Activated B cell treated with CpG ODN at 0.5 μM for 24 hours (primary cell): ENCODE measurements at regions not wholly inside any gene's neighbourhood (a gene's known extent, or its start where the extent isn't known, plus 50 kb on each side); places are given as distances from the start of the nearest gene placed in this dataset.
"Not testable (repeated sequence)": the region's sequence is repeated elsewhere in the genome, so short reads cannot be mapped to it uniquely, and the experiment has no call there.

Experiments
- ATAC-seq: fragments of 200-7000 bp; cut with Tn5 transposase; one replicate; pipeline ENCODE4 v1.10.0; 2021; ENCODE audit warnings: low read depth, mild to moderate bottlenecking, moderate library complexity
- CTCF ChIA-PET: fragments of 350-600 bp; sonication (Branson Sonifier 250); formaldehyde crosslinking; loops from one replicate; lab custom pipeline; 2021; ENCODE audit warnings: antibody characterized with exemption; lab: Charles Lee
- POLR2A ChIA-PET: fragments of 350-600 bp; sonication (Branson Sonifier 250); formaldehyde crosslinking; loops from one replicate; lab custom pipeline; 2021; ENCODE audit warnings: antibody characterized with exemption; lab: Charles Lee
- DNase-seq: peaks from one replicate; pipeline ENCODE4 v3.0.0; 2022
- H3K27ac Mint-ChIP-seq: one replicate; pipeline ENCODE4 v1.8.0; 2020; ENCODE audit warnings: mixed read lengths
- H3K27me3 Mint-ChIP-seq: one replicate; pipeline ENCODE4 v1.8.0; 2021; ENCODE audit warnings: mixed read lengths
- H3K36me3 Mint-ChIP-seq: one replicate; pipeline ENCODE4 v1.8.0; 2021; ENCODE audit warnings: low read depth, mixed read lengths
- H3K4me1 Mint-ChIP-seq: one replicate; pipeline ENCODE4 v1.8.0; 2021; ENCODE audit warnings: mixed read lengths
- H3K4me3 Mint-ChIP-seq: one replicate; pipeline ENCODE4 v1.8.0; 2020; ENCODE audit warnings: mild to moderate bottlenecking, mixed read lengths
- H3K9me3 Mint-ChIP-seq: one replicate; pipeline ENCODE4 v1.8.0; 2020; ENCODE audit warnings: mixed read lengths
- CTCF ChIP-seq: fragments of 200-600 bp; IDR thresholded peaks from one replicate; pipeline ENCODE4 v1.8.0; 2022; ENCODE audit warnings: antibody characterized with exemption, mild to moderate bottlenecking
- intact Hi-C: fragments of 100-400 bp; cut with micrococcal nuclease; formaldehyde crosslinking; loops from one replicate; pipeline ENCODE4 v1.15.1; 2024

DNA sequence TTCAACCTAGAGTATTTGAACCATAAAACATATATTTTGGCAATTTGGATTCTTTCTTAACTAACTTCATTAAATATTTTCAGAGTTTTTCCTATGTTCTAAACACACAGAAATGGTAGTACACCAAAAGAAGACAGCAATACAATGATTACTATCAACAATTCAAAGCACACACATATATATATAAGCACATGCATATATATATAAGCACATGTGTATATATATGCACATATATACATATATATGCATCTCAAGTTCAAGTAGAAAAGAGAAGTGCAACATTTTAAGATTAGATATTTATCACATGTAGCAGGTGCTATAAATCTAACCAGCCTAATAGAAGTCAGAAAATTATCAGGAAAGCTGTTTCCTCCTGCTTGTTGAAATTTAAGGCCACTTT is 320.9 kb upstream of the FSIP2 start:
- intact Hi-C loops = no loop called here
- Mint-ChIP-seq H3K4me1 (no peaks in the 10 kb centered on the region), H3K27me3 (no peaks in the 10 kb centered on the region), H3K27ac (no peak overlapping the region), H3K36me3 (no peaks in the 10 kb centered on the region), H3K9me3 (no peaks in the 10 kb centered on the region), H3K4me3 (no peak overlapping the region)
- POLR2A ChIA-PET = no interaction called here
- DNase-seq (no peak), ATAC-seq (no peak)
- CTCF ChIA-PET = no interaction called here
- TF ChIP-seq CTCF = no peak

- H3K27me3 Mint-ChIP-seq, H3K4me3 Mint-ChIP-seq, H3K36me3 Mint-ChIP-seq, CTCF ChIA-PET, H3K9me3 Mint-ChIP-seq, H3K27ac Mint-ChIP-seq, POLR2A ChIA-PET, DNase-seq, ATAC-seq, H3K4me1 Mint-ChIP-seq, intact Hi-C loops: not testable (repeated sequence)
Observed at GRCh38 chr2:185424958-185425629, 313.5 kb upstream of the FSIP2 start.

DNA sequence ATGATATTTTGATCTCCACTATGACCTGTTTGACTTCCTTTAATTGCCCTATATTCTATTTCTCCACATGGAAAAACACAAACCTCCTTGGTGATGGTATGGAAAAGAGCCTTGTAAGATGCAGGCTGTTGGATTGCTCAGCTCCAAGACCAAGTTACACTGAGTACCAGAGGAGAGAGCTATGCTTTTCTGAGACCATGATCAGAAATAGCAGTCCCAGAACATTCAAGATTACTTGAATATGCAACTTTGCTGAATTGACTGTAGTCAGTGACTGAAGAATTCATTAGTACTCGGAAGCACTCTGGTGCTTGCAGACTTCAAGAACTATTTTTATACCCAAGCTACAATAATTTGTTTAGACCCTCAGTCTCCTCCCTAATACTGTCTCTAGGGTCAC is 310.6 kb upstream of the FSIP2 start:
- TF ChIP-seq CTCF = no peak
- Mint-ChIP-seq H3K27me3 (no peaks in the 10 kb centered on the region), H3K27ac (no peak overlapping the region), H3K9me3 (peaks cover 2% of the 10 kb centered on the region), H3K36me3 (no peaks in the 10 kb centered on the region), H3K4me3 (no peak overlapping the region), H3K4me1 (no peaks in the 10 kb centered on the region)
- ATAC-seq (no peak), DNase-seq (no peak)
- intact Hi-C loops = no loop called here
- POLR2A ChIA-PET = no interaction called here
- CTCF ChIA-PET = no interaction called here

GRCh38 chr2:185433824-185434223 is 304.8 kb upstream of the FSIP2 start:
- no peak for ATAC-seq
- Mint-ChIP-seq H3K27me3 (no peaks in the 10 kb centered on the region), H3K36me3 (no peaks in the 10 kb centered on the region), H3K4me3 (no peak overlapping the region), H3K9me3 (peaks cover 7% of the 10 kb centered on the region), H3K27ac (no peak overlapping the region), H3K4me1 (no peaks in the 10 kb centered on the region)
- ChIA-PET POLR2A (no interaction called here), CTCF (no interaction called here)
- intact Hi-C loops = no loop called here
- TF ChIP-seq CTCF = no peak
- DNase-seq = no peak

GRCh38 chr2:185436787-185437372 is 301.7 kb upstream of the FSIP2 start:
- CTCF ChIA-PET = no interaction called here
- intact Hi-C loops = no loop called here

More at GRCh38 chr2:185436787-185437372, 301.7 kb upstream of the FSIP2 start:
- H3K4me3 Mint-ChIP-seq = no peak overlapping the region
- H3K9me3 Mint-ChIP-seq = peaks cover 7% of the 10 kb centered on the region
- TF ChIP-seq CTCF = no peak
- no peaks in the 10 kb centered on the region for H3K4me1 Mint-ChIP-seq
- POLR2A ChIA-PET = no interaction called here
- H3K27me3 Mint-ChIP-seq = no peaks in the 10 kb centered on the region
- DNase-seq (no peak), ATAC-seq (no peak)
- no peak overlapping the region for H3K27ac Mint-ChIP-seq
- H3K36me3 Mint-ChIP-seq = no peaks in the 10 kb centered on the region
